Stimulated activated naive CD8-positive, alpha-beta T cell treated with anti-CD3 and anti-CD28 coated beads, Interleukin-15, amount 100 ng/mL, for 72 hours (primary cell): ENCODE measurements at regions not wholly inside any gene's neighbourhood (a gene's known extent, or its start where the extent isn't known, plus 50 kb on each side); places are given as distances from the start of the nearest gene placed in this dataset.

Source experiments
- ATAC-seq: fragments of 150-1000 bp; cut with Tn5 transposase; 2 replicates; pipeline ENCODE4 v1.10.0; 2021; ENCODE audit warnings: mild to moderate bottlenecking, moderate library complexity
- DNase-seq, 2 donors: peaks; one replicate each; pipeline ENCODE4 v3.0.0; 2021 to 2022
- H3K27ac Mint-ChIP-seq, 2 donors: one replicate each; pipeline ENCODE4 v1.8.0; 2022; ENCODE audit warnings: mild to moderate bottlenecking in 2 of 2, mixed read lengths in 2 of 2, moderate library complexity in 2 of 2
- H3K27me3 Mint-ChIP-seq: one replicate; pipeline ENCODE4 v1.8.0; 2022; ENCODE audit warnings: mixed read lengths
- H3K4me1 Mint-ChIP-seq: one replicate; pipeline ENCODE4 v1.8.0; 2022; ENCODE audit warnings: mild to moderate bottlenecking, mixed read lengths
- H3K4me3 Mint-ChIP-seq, 2 donors: one replicate each; pipeline ENCODE4 v1.8.0; 2022; ENCODE audit warnings: mild to moderate bottlenecking in 2 of 2, mixed read lengths in 2 of 2, moderate library complexity in 1 of 2
- H3K9me3 Mint-ChIP-seq, 2 donors: one replicate each; pipeline ENCODE4 v1.8.0; 2022; ENCODE audit warnings: mixed read lengths in 2 of 2

DNA sequence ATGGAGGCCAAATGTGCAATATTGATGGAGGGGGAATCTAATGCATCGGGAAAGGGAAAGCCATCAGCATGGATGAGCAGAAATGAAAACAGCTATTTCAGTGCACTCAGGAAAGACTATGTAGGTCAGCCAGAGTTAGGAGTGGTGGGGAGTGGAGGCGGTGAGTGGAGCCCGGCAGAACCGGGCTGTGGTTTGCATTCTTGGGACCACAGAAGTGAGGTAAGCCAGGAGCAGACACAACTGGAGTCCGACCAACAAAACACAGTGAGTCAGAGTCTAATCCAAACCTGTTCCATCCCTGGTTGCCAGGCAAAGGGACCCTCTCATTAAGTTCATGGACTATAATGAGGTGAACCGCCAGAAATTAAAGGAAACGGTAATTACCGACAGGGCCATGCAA, 61.1 kb upstream of the RAB12 start:
- DNase-seq (no peak), ATAC-seq (no peak)
- no peak overlapping the region for H3K4me3 Mint-ChIP-seq
- no peaks in the 10 kb centered on the region for H3K9me3 Mint-ChIP-seq
- H3K4me1 Mint-ChIP-seq: no peaks in the 10 kb centered on the region
- no peak overlapping the region for H3K27ac Mint-ChIP-seq
- H3K27me3 Mint-ChIP-seq: peaks cover 9% of the 10 kb centered on the region

GRCh38 chr18:8549254-8549757, 59.9 kb upstream of the RAB12 start:
- no peaks in the 10 kb centered on the region for H3K9me3 Mint-ChIP-seq
- H3K27me3 Mint-ChIP-seq: no peaks in the 10 kb centered on the region
- H3K27ac Mint-ChIP-seq: no peak overlapping the region
- DNase-seq: no peak
- H3K4me1 Mint-ChIP-seq: no peaks in the 10 kb centered on the region
- no peak for ATAC-seq
- no peak overlapping the region for H3K4me3 Mint-ChIP-seq

- Mint-ChIP-seq H3K9me3 (no peaks in the 10 kb centered on the region), H3K27me3 (no peaks in the 10 kb centered on the region), H3K4me1 (no peaks in the 10 kb centered on the region), H3K27ac (no peak overlapping the region), H3K4me3 (no peak overlapping the region)
- DNase-seq (no peak), ATAC-seq (no peak)
Measured at GRCh38 chr18:8552151-8552550, 57.1 kb upstream of the RAB12 start.

GRCh38 chr18:8554354-8554753, 54.9 kb upstream of the RAB12 start:
- Mint-ChIP-seq H3K9me3 (no peaks in the 10 kb centered on the region), H3K4me1 (no peaks in the 10 kb centered on the region), H3K4me3 (no peak overlapping the region), H3K27ac (no peak overlapping the region), H3K27me3 (no peaks in the 10 kb centered on the region)
- DNase-seq (no peak), ATAC-seq (no peak)

GRCh38 chr18:8556424-8556823, 52.8 kb upstream of the RAB12 start:
- no peaks in the 10 kb centered on the region for H3K4me1 Mint-ChIP-seq
- ATAC-seq: no peak

More at GRCh38 chr18:8556424-8556823, 52.8 kb upstream of the RAB12 start:
- Mint-ChIP-seq H3K4me3 (no peak overlapping the region), H3K27me3 (no peaks in the 10 kb centered on the region), H3K27ac (no peak overlapping the region), H3K9me3 (no peaks in the 10 kb centered on the region)
- no peak for DNase-seq
